ENCODE measurements at regions not wholly inside any gene's neighbourhood (a gene's known extent, or its start where the extent isn't known, plus 50 kb on each side); places are given as distances from the start of the nearest gene placed in this dataset.

GRCh38 chr21:25170681-25171080 is 436.6 kb downstream of the MRPL39 start:
- TF ChIP-seq EZH2 (IDR thresholded peaks at IDR 0.05; ENCODE audit: borderline replicate concordance, low read depth, low read length, severe bottlenecking) (no peak), POLR2A (IDR thresholded peaks at IDR 0.05; ENCODE audit: low read depth, low read length) (no peak)

All from endothelial cell of umbilical vein (primary cell).